ENCODE measurements at regions not wholly inside any gene's neighbourhood (a gene's known extent, or its start where the extent isn't known, plus 50 kb on each side); places are given as distances from the start of the nearest gene placed in this dataset.

DNA sequence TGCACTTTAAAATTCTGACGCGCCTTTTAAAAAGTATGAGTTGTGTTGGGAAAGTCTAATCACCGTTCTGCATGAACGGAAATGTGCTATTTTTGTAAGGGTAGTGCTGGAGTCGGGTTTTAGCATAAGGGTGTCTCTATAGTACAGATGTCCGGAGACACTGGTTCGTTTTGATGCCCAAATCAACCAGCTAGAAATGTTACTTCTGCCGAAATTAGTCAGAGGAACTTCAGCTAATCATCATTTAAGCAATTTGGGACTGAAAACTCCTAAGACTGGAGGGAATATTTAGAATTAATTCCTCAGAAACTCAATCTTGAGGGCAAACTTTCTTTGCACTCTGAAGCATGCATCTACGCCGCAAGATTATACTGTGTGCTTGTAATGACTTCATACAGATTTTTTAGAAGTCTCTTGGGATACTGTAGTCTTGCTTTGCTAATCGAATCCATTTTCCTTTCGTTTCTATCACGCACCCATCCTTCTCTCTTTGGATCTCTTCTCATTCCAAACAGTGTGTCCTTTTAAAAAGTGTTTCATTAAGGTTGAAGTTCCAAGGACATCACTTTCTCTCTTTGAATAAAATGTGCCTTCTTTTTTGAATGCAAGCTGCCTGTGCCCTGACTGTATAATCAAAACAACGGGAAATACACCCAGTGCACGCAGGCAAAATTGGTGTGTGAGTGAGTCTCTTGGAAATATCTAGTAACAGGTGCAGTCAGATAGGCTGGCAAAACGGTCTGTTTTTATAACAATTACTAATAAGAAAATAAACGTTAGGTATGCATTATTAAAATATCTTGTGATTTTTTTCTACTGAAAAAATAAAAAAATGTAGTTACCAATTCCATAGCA lies 270.9 kb upstream of the TCF4 start:
- Histone ChIP-seq H3K9ac (ENCODE audit: extremely low read depth, insufficient read length, low read length) (no peak overlapping the region), H3K4ac (ENCODE audit: low read depth, low read length) (no peak overlapping the region), H3K9me3 (ENCODE audit: control insufficient read depth, low read depth, low read length) (no peaks in the 10 kb centered on the region), H3K18ac (ENCODE audit: insufficient read length, low read depth, low read length) (no peak overlapping the region), H4K8ac (replicated peaks; ENCODE audit: insufficient read length, low read depth, low read length) (no peak overlapping the region), H4K5ac (ENCODE audit: insufficient read length, low read depth, low read length) (no peak overlapping the region), H2BK12ac (ENCODE audit: insufficient read length, low read depth, low read length) (no peak overlapping the region), H3K79me1 (ENCODE audit: insufficient read depth, low read depth, low read length, poor library complexity, severe bottlenecking) (no peaks in the 10 kb centered on the region), H2AK5ac (ENCODE audit: insufficient read length, low read length) (no peak overlapping the region), H3K4me2 (ENCODE audit: insufficient read depth, insufficient read length, low read length) (no peak overlapping the region), H3K27ac (ENCODE audit: insufficient read length, low read depth, low read length) (no peak overlapping the region), H3K14ac (ENCODE audit: insufficient read depth, low read length) (no peak overlapping the region), H2BK5ac (ENCODE audit: insufficient read length, low read length) (no peak overlapping the region), H3K23me2 (ENCODE audit: insufficient read length, low read depth, low read length, poor library complexity, severe bottlenecking) (no peaks in the 10 kb centered on the region), H3T11ph (ENCODE audit: low read length) (no peak overlapping the region), H3K79me2 (ENCODE audit: insufficient read depth, low read length) (no peaks in the 10 kb centered on the region), H2BK120ac (ENCODE audit: low read depth, low read length, poor library complexity, severe bottlenecking) (no peak overlapping the region), H4K20me1 (ENCODE audit: control insufficient read depth, insufficient read depth, insufficient read length) (no peaks in the 10 kb centered on the region), H4K91ac (ENCODE audit: insufficient read length, low read depth, low read length) (no peak overlapping the region), H2BK15ac (ENCODE audit: low read depth, low read length) (no peak overlapping the region), H3K23ac (ENCODE audit: insufficient read length, low read depth, low read length) (no peak overlapping the region), H2BK20ac (ENCODE audit: low read depth, low read length, poor library complexity, severe bottlenecking) (no peak overlapping the region), H3K27me3 (ENCODE audit: insufficient read depth, low read length) (no peaks in the 10 kb centered on the region), H3K56ac (ENCODE audit: insufficient read length, low read depth, low read length) (no peak overlapping the region), H3K4me1 (ENCODE audit: insufficient read depth, low read length) (no peaks in the 10 kb centered on the region; the same call in 1 of the 2 replicates), H2AFZ (ENCODE audit: low read length) (no peak overlapping the region)
- DNase-seq = no peak
- Mint-ChIP-seq H3K9me3 (no peaks in the 10 kb centered on the region; a peak in 1 of 5 replicates), H3K4me1 (peaks cover 46 to 60% of the 10 kb centered on the region in 2 experiments), H3K4me3 (no peak overlapping the region), H3K27ac (no peak overlapping the region), H3K27me3 (ENCODE audit: low read depth) (no peaks in the 10 kb centered on the region), H3K36me3 (ENCODE audit: insufficient read depth in 1 of 3, low read depth in 3 of 3) (no peaks in the 10 kb centered on the region; a peak in 1 of 7 replicates)
- no CpG with 5 or more reads among the region's 17 CpGs for WGBS (ENCODE audit: extremely low coverage, insufficient read length, low lambda C conversion rate)
- TF ChIP-seq, protein P1, sequence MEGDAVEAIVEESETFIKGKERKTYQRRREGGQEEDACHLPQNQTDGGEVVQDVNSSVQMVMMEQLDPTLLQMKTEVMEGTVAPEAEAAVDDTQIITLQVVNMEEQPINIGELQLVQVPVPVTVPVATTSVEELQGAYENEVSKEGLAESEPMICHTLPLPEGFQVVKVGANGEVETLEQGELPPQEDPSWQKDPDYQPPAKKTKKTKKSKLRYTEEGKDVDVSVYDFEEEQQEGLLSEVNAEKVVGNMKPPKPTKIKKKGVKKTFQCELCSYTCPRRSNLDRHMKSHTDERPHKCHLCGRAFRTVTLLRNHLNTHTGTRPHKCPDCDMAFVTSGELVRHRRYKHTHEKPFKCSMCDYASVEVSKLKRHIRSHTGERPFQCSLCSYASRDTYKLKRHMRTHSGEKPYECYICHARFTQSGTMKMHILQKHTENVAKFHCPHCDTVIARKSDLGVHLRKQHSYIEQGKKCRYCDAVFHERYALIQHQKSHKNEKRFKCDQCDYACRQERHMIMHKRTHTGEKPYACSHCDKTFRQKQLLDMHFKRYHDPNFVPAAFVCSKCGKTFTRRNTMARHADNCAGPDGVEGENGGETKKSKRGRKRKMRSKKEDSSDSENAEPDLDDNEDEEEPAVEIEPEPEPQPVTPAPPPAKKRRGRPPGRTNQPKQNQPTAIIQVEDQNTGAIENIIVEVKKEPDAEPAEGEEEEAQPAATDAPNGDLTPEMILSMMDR (conservative IDR thresholded peaks at IDR 0.05) = no peak
